Mammary epithelial cell (primary cell): ENCODE measurements at regions not wholly inside any gene's neighbourhood (a gene's known extent, or its start where the extent isn't known, plus 50 kb on each side); places are given as distances from the start of the nearest gene placed in this dataset.

Experiments used
- EZH2 ChIP-seq: IDR thresholded peaks from 2 replicates; pipeline ENCODE4 v1.6.1; 2012; ENCODE audit warnings: low read length, inconsistent platforms, borderline replicate concordance
- TF ChIP-seq, protein P1 (sequence below), 2 donors: IDR thresholded peaks in 1 of 2; conservative IDR thresholded peaks in 1 of 2; 2 replicates each; pipeline ENCODE4 v1.5.1; 2011 to 2012; ENCODE audit warnings: inconsistent platforms in 2 of 2, low read length in 2 of 2, mild to moderate bottlenecking in 2 of 2, control low read depth in 1 of 2, low read depth in 1 of 2; ENCODE audit not compliant: insufficient read depth in 1 of 2; ENCODE audit errors: extremely low read depth in 1 of 2

DNA sequence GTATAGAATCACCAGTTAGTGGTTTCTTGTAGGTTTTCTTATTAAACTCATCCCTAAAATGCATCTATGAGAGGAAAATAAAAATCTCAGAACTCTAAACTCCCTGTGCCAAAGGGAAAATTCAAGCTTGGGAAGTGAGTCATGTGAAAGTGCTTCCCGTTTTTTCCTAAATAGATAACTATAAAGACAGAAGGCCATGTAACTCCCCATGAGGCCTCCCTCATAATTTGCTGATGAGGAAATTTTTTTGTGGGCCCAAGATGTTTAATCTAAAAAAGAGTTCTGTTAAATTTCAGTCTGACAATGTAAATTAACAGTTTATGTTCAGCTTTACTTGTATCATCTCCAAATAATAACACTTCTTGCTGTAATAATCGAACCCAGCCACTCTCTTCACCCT lies 1273.9 kb downstream of the OTOL1 start:
- TF ChIP-seq, protein P1, sequence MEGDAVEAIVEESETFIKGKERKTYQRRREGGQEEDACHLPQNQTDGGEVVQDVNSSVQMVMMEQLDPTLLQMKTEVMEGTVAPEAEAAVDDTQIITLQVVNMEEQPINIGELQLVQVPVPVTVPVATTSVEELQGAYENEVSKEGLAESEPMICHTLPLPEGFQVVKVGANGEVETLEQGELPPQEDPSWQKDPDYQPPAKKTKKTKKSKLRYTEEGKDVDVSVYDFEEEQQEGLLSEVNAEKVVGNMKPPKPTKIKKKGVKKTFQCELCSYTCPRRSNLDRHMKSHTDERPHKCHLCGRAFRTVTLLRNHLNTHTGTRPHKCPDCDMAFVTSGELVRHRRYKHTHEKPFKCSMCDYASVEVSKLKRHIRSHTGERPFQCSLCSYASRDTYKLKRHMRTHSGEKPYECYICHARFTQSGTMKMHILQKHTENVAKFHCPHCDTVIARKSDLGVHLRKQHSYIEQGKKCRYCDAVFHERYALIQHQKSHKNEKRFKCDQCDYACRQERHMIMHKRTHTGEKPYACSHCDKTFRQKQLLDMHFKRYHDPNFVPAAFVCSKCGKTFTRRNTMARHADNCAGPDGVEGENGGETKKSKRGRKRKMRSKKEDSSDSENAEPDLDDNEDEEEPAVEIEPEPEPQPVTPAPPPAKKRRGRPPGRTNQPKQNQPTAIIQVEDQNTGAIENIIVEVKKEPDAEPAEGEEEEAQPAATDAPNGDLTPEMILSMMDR (conservative IDR thresholded peaks at IDR 0.05 in 1 of 2, IDR thresholded peaks at IDR 0.05 in 1 of 2; ENCODE audit: extremely low read depth in 1 of 2, insufficient read depth in 1 of 2, low read depth in 1 of 2, low read length in 2 of 2): no peak
- TF ChIP-seq EZH2: no peak
